CD14-positive monocyte (primary cell): ENCODE measurements at regions not wholly inside any gene's neighbourhood (a gene's known extent, or its start where the extent isn't known, plus 50 kb on each side); places are given as distances from the start of the nearest gene placed in this dataset.

Experiments used
- DNase-seq, 3 donors: peaks; one replicate each; pipeline ENCODE4 v3.0.0-alpha.2; 2011 to 2022
- H2AFZ ChIP-seq: 2 replicates; pipeline ENCODE4 v1.6.0; 2012; ENCODE audit warnings: mild to moderate bottlenecking, low read depth, low read length, inconsistent platforms; ENCODE audit not compliant: insufficient read depth, poor library complexity, severe bottlenecking
- H3K27ac ChIP-seq, 2 donors: 1 replicate in 1 of 2; 2 replicates in 1 of 2; pipeline ENCODE4 v1.5.1; 2012 to 2013; ENCODE audit warnings: low read length in 2 of 2, control low read depth in 1 of 2, inconsistent platforms in 1 of 2, low read depth in 1 of 2, mild to moderate bottlenecking in 1 of 2
- H3K27me3 ChIP-seq, 2 donors: one replicate each; pipeline versions ENCODE4 v1.6.0 to v1.6.1; 2011 to 2013; ENCODE audit warnings: low read length in 2 of 2; ENCODE audit not compliant: control insufficient read depth in 2 of 2, insufficient read depth in 2 of 2
- H3K36me3 ChIP-seq, 2 donors: replicated peaks in 1 of 2; 1 replicate in 1 of 2; 2 replicates in 1 of 2; pipeline versions ENCODE4 v1.5.1 to v1.6.1; 2012 to 2013; ENCODE audit warnings: low read length in 2 of 2, control low read depth in 1 of 2, inconsistent platforms in 1 of 2, mild to moderate bottlenecking in 1 of 2; ENCODE audit not compliant: insufficient read depth in 2 of 2, control insufficient read depth in 1 of 2
- H3K4me1 ChIP-seq, 2 donors: 1 replicate in 1 of 2; 2 replicates in 1 of 2; pipeline versions ENCODE4 v1.5.1 to v1.6.1; 2012 to 2013; ENCODE audit warnings: low read length in 2 of 2, control low read depth in 1 of 2, inconsistent platforms in 1 of 2, mild to moderate bottlenecking in 1 of 2, moderate library complexity in 1 of 2; ENCODE audit not compliant: insufficient read depth in 2 of 2, control insufficient read depth in 1 of 2
- H3K4me2 ChIP-seq: replicated peaks from 2 replicates; pipeline ENCODE3; 2012; ENCODE audit warnings: low read length, moderate library complexity, mild to moderate bottlenecking; ENCODE audit not compliant: poor library complexity, severe bottlenecking; ENCODE audit errors: extremely low read depth
- H3K4me3 ChIP-seq, 3 experiments: fragments of 200-600 bp in 1 of 3; sonication (generic) in 1 of 3; replicated peaks in 1 of 3; 1 replicate in 2 of 3; 2 replicates in 1 of 3; pipeline ENCODE4 v1.5.1; 2011 to 2013; ENCODE audit warnings: low read length in 3 of 3, mild to moderate bottlenecking in 3 of 3, control low read depth in 2 of 3, low read depth in 2 of 3, inconsistent platforms in 1 of 3, moderate library complexity in 1 of 3
- H3K79me2 ChIP-seq: 2 replicates; pipeline ENCODE4 v1.6.0; 2012; ENCODE audit warnings: mild to moderate bottlenecking, control low read depth, inconsistent platforms, low read length, moderate library complexity; ENCODE audit not compliant: insufficient read depth
- H3K9ac ChIP-seq: 2 replicates; pipeline ENCODE4 v1.6.0; 2017; ENCODE audit warnings: low read length, mild to moderate bottlenecking; ENCODE audit not compliant: insufficient read depth, poor library complexity, severe bottlenecking
- H3K9me3 ChIP-seq, 2 donors: replicated peaks in 1 of 2; 1 replicate in 1 of 2; 2 replicates in 1 of 2; pipeline versions ENCODE4 v1.5.1 to v1.6.1; 2012 to 2013; ENCODE audit warnings: low read length in 2 of 2, control low read depth in 1 of 2; ENCODE audit not compliant: control insufficient read depth in 1 of 2, insufficient read depth in 1 of 2
- H4K20me1 ChIP-seq: 2 replicates; pipeline ENCODE4 v1.6.0; 2012; ENCODE audit warnings: mild to moderate bottlenecking, low read length, control low read depth, moderate library complexity; ENCODE audit not compliant: insufficient read depth
- H3K27ac Mint-ChIP-seq, 7 donors: one replicate each; pipeline ENCODE4 v1.8.0; 2020; ENCODE audit warnings: mild to moderate bottlenecking in 7 of 7, mixed read lengths in 7 of 7, moderate library complexity in 6 of 7, inconsistent platforms in 2 of 7
- H3K27me3 Mint-ChIP-seq, 3 donors: one replicate each; pipeline ENCODE4 v1.8.0; 2021 to 2022; ENCODE audit warnings: low read depth in 3 of 3, mild to moderate bottlenecking in 3 of 3, mixed read lengths in 3 of 3, moderate library complexity in 3 of 3, inconsistent platforms in 1 of 3
- H3K36me3 Mint-ChIP-seq, 2 donors: one replicate each; pipeline ENCODE4 v1.8.0; 2020; ENCODE audit warnings: mixed read lengths in 2 of 2, inconsistent platforms in 1 of 2, mild to moderate bottlenecking in 1 of 2
- H3K4me1 Mint-ChIP-seq: one replicate; pipeline ENCODE4 v1.8.0; 2020; ENCODE audit warnings: mild to moderate bottlenecking, mixed read lengths
- H3K4me3 Mint-ChIP-seq, 2 donors: one replicate each; pipeline ENCODE4 v1.8.0; 2020; ENCODE audit warnings: mild to moderate bottlenecking in 2 of 2, mixed read lengths in 2 of 2, moderate library complexity in 1 of 2
- H3K9me3 Mint-ChIP-seq, 7 donors: one replicate each; pipeline ENCODE4 v1.8.0; 2020 to 2022; ENCODE audit warnings: mixed read lengths in 7 of 7, mild to moderate bottlenecking in 6 of 7, moderate library complexity in 6 of 7, inconsistent platforms in 2 of 7
- CTCF ChIP-seq: fragments of 200-600 bp; IDR thresholded peaks from one replicate; pipeline ENCODE4 v1.8.0; 2022; ENCODE audit warnings: antibody characterized with exemption, mild to moderate bottlenecking
- WGBS: methylation state at CpG from one replicate; pipeline ENCODE4 v1.1.5; 2013; ENCODE audit warnings: missing lambda C conversion rate; ENCODE audit not compliant: insufficient coverage; 5-methylcytosine and 5-hydroxymethylcytosine counted together
- intact Hi-C, 2 donors: fragments of 100-400 bp; cut with micrococcal nuclease; formaldehyde crosslinking; loops; one replicate each; pipeline versions ENCODE4 v1.15.0 to v1.15.1; 2023

GRCh38 chr16:79946252-79946651, 345.7 kb upstream of the MAF start:
- no peaks in the 10 kb centered on the region for H3K36me3 ChIP-seq

GRCh38 chr16:79943736-79944135, 343.2 kb upstream of the MAF start:
- Mint-ChIP-seq H3K27ac (no peak overlapping the region), H3K27me3 (peaks cover 0 to 2% (median 1%) of the 10 kb centered on the region in 3 donors), H3K4me3 (no peak overlapping the region), H3K36me3 (no peaks in the 10 kb centered on the region), H3K4me1 (no peaks in the 10 kb centered on the region), H3K9me3 (peaks cover 0 to 4% (median 0%) of the 10 kb centered on the region in 7 donors)
- no peak for DNase-seq
- H3K27ac ChIP-seq = no peak overlapping the region
- no peaks in the 10 kb centered on the region for H3K9me3 ChIP-seq
- no peak overlapping the region for H3K4me3 ChIP-seq
- H3K36me3 ChIP-seq = no peaks in the 10 kb centered on the region
- H3K27me3 ChIP-seq = no peaks in the 10 kb centered on the region
- no peak overlapping the region for H2AFZ ChIP-seq
- H3K4me2 ChIP-seq = no peak overlapping the region
- H3K79me2 ChIP-seq = no peaks in the 10 kb centered on the region
- H4K20me1 ChIP-seq = no peaks in the 10 kb centered on the region
- intact Hi-C loops = no loop called here
- H3K4me1 ChIP-seq = no peaks in the 10 kb centered on the region
- H3K9ac ChIP-seq = no peak overlapping the region
- no CpG with 5 or more reads among the region's 3 CpGs for WGBS
- no peak for TF ChIP-seq CTCF

More at GRCh38 chr16:79946252-79946651, 345.7 kb upstream of the MAF start:
- Histone ChIP-seq H3K9ac (no peak overlapping the region), H3K79me2 (no peaks in the 10 kb centered on the region), H3K4me3 (no peak overlapping the region), H3K4me1 (no peaks in the 10 kb centered on the region), H3K27me3 (no peaks in the 10 kb centered on the region), H3K4me2 (no peak overlapping the region), H3K27ac (no peak overlapping the region), H3K9me3 (no peaks in the 10 kb centered on the region), H4K20me1 (no peaks in the 10 kb centered on the region), H2AFZ (no peak overlapping the region)
- no peaks in the 10 kb centered on the region for H3K36me3 Mint-ChIP-seq
- H3K9me3 Mint-ChIP-seq = peaks cover 0 to 3% (median under 1%) of the 10 kb centered on the region in 7 donors
- DNase-seq = no peak
- no peak overlapping the region for H3K4me3 Mint-ChIP-seq
- no peak overlapping the region for H3K27ac Mint-ChIP-seq
- H3K4me1 Mint-ChIP-seq = no peaks in the 10 kb centered on the region
- no peak for TF ChIP-seq CTCF
- no peaks in the 10 kb centered on the region for H3K27me3 Mint-ChIP-seq
- intact Hi-C loops = no loop called here
- WGBS = no CpG with 5 or more reads among the region's 2 CpGs
